GM12864 (cell line): ENCODE measurements at regions not wholly inside any gene's neighbourhood (a gene's known extent, or its start where the extent isn't known, plus 50 kb on each side); places are given as distances from the start of the nearest gene placed in this dataset.

Experiments used
- DNase-seq: peaks from one replicate; pipeline ENCODE4 v3.0.0-alpha.2; 2011; ENCODE audit warnings: low read depth
- H3K4me3 ChIP-seq: 2 replicates; pipeline ENCODE4 v1.5.1; 2011; ENCODE audit warnings: mild to moderate bottlenecking, low read depth, low read length, control low read depth
- CTCF ChIP-seq: IDR thresholded peaks from 2 replicates; pipeline ENCODE4 v1.5.1; 2011; ENCODE audit warnings: low read depth, mild to moderate bottlenecking, moderate library complexity, low read length, control low read depth, inconsistent platforms; ENCODE audit errors: missing control alignments

- no peak for DNase-seq
- no peak for TF ChIP-seq CTCF
Measured at GRCh38 chr5:28561522-28561921, 1523.1 kb upstream of the CDH9 start.

GRCh38 chr5:28558196-28558595 is 1519.8 kb upstream of the CDH9 start:
- no peak for DNase-seq
- TF ChIP-seq CTCF, result no peak

More at GRCh38 chr5:28561522-28561921, 1523.1 kb upstream of the CDH9 start:
- H3K4me3 ChIP-seq, result no peak overlapping the region

GRCh38 chr5:28557114-28557513 is 1518.7 kb upstream of the CDH9 start:
- H3K4me3 ChIP-seq, result no peak overlapping the region
- no peak for TF ChIP-seq CTCF
- DNase-seq, result no peak

More at GRCh38 chr5:28558196-28558595, 1519.8 kb upstream of the CDH9 start:
- no peak overlapping the region for H3K4me3 ChIP-seq

- DNase-seq, result no peak
- H3K4me3 ChIP-seq, result no peak overlapping the region
- no peak for TF ChIP-seq CTCF
Measured at GRCh38 chr5:28549588-28549987, 1511.2 kb upstream of the CDH9 start.

GRCh38 chr5:28548856-28549255 is 1510.5 kb upstream of the CDH9 start:
- no peak for DNase-seq
- no peak overlapping the region for H3K4me3 ChIP-seq
- TF ChIP-seq CTCF, result no peak

GRCh38 chr5:28544501-28544900 is 1506.1 kb upstream of the CDH9 start:
- no peak overlapping the region for H3K4me3 ChIP-seq
- no peak for DNase-seq
- no peak for TF ChIP-seq CTCF

GRCh38 chr5:28543473-28544098 is 1505.2 kb upstream of the CDH9 start:
- no peak for TF ChIP-seq CTCF
- H3K4me3 ChIP-seq, result no peak overlapping the region

More at GRCh38 chr5:28543473-28544098, 1505.2 kb upstream of the CDH9 start:
- DNase-seq, result no peak
